HL-60 (cell line): ENCODE measurements at regions not wholly inside any gene's neighbourhood (a gene's known extent, or its start where the extent isn't known, plus 50 kb on each side); places are given as distances from the start of the nearest gene placed in this dataset.

Source experiments
- GABPA ChIP-seq: IDR thresholded peaks from 2 replicates; pipeline ENCODE4 v1.6.1; 2012; ENCODE audit warnings: low read depth
- SPI1 ChIP-seq: IDR thresholded peaks from 2 replicates; pipeline ENCODE4 v1.6.1; 2012; ENCODE audit warnings: low read depth, mild to moderate bottlenecking, borderline replicate concordance
- TF ChIP-seq, protein P1 (sequence below): IDR thresholded peaks from one replicate; pipeline ENCODE4 v1.5.1; 2011; ENCODE audit warnings: low read length, control low read depth, inconsistent platforms; ENCODE audit not compliant: insufficient read depth
- TF ChIP-seq, protein P2 (sequence below): IDR thresholded peaks from 2 replicates; pipeline ENCODE4 v1.6.1; 2012; ENCODE audit warnings: low read depth; ENCODE audit not compliant: insufficient replicate concordance

DNA sequence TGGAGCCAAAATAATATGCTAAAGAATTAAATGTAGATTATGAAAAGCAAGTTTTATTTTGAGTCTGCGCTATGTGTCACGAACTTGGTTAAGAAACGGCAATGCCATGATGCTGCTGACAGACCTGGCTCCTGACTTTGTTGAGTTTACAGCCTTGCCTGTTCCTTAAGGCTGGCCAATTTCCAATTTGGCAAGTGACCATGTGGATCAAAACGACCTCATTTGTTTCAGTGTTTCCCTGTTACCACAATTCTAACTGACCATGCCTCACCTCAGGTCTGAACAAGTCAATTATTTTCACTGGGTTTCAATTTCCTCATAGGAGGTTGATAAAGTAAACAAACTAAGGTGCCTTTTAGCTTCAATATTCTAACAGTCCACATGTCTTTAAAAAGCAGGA is 461.4 kb downstream of the ZNF608 start:
- TF ChIP-seq, protein P1, sequence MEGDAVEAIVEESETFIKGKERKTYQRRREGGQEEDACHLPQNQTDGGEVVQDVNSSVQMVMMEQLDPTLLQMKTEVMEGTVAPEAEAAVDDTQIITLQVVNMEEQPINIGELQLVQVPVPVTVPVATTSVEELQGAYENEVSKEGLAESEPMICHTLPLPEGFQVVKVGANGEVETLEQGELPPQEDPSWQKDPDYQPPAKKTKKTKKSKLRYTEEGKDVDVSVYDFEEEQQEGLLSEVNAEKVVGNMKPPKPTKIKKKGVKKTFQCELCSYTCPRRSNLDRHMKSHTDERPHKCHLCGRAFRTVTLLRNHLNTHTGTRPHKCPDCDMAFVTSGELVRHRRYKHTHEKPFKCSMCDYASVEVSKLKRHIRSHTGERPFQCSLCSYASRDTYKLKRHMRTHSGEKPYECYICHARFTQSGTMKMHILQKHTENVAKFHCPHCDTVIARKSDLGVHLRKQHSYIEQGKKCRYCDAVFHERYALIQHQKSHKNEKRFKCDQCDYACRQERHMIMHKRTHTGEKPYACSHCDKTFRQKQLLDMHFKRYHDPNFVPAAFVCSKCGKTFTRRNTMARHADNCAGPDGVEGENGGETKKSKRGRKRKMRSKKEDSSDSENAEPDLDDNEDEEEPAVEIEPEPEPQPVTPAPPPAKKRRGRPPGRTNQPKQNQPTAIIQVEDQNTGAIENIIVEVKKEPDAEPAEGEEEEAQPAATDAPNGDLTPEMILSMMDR = no peak
- TF ChIP-seq GABPA (no peak), SPI1 (no peak)
- TF ChIP-seq, protein P2, sequence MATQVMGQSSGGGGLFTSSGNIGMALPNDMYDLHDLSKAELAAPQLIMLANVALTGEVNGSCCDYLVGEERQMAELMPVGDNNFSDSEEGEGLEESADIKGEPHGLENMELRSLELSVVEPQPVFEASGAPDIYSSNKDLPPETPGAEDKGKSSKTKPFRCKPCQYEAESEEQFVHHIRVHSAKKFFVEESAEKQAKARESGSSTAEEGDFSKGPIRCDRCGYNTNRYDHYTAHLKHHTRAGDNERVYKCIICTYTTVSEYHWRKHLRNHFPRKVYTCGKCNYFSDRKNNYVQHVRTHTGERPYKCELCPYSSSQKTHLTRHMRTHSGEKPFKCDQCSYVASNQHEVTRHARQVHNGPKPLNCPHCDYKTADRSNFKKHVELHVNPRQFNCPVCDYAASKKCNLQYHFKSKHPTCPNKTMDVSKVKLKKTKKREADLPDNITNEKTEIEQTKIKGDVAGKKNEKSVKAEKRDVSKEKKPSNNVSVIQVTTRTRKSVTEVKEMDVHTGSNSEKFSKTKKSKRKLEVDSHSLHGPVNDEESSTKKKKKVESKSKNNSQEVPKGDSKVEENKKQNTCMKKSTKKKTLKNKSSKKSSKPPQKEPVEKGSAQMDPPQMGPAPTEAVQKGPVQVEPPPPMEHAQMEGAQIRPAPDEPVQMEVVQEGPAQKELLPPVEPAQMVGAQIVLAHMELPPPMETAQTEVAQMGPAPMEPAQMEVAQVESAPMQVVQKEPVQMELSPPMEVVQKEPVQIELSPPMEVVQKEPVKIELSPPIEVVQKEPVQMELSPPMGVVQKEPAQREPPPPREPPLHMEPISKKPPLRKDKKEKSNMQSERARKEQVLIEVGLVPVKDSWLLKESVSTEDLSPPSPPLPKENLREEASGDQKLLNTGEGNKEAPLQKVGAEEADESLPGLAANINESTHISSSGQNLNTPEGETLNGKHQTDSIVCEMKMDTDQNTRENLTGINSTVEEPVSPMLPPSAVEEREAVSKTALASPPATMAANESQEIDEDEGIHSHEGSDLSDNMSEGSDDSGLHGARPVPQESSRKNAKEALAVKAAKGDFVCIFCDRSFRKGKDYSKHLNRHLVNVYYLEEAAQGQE = no peak
